H1 (cell line): ENCODE measurements at regions not wholly inside any gene's neighbourhood (a gene's known extent, or its start where the extent isn't known, plus 50 kb on each side); places are given as distances from the start of the nearest gene placed in this dataset.

Experiments
- CTCF ChIA-PET: fragments of 300-600 bp; sonication (Branson Sonifier 250); formaldehyde crosslinking; loops from one replicate; lab custom pipeline; 2021; ENCODE audit not compliant: partially characterized antibody; lab: Charles Lee
- POLR2A ChIA-PET: fragments of 300-600 bp; sonication (Branson Sonifier 250); formaldehyde crosslinking; loops from one replicate; lab custom pipeline; 2021; ENCODE audit warnings: inconsistent platforms; ENCODE audit not compliant: partially characterized antibody; lab: Charles Lee
- DNase-seq, 2 experiments: peaks; one replicate each; pipeline versions ENCODE4 v3.0.0 to v3.0.0-alpha.2; 2010 to 2022; ENCODE audit warnings: low spot score in 2 of 2, low read depth in 1 of 2, mixed read lengths in 1 of 2
- FAIRE-seq: peaks from 2 replicates; lab custom pipeline; 2011; peaks lifted over from hg19 to GRCh38; lab: Jason Lieb, UNC
- H2AFZ ChIP-seq: 2 replicates; pipeline ENCODE4 v1.8.1; 2012; ENCODE audit warnings: low read length, inconsistent platforms
- H2AK5ac ChIP-seq: 2 replicates; pipeline ENCODE4 v1.6.1; 2013; ENCODE audit warnings: low read depth, low read length
- H2BK120ac ChIP-seq: replicated peaks from 2 replicates; pipeline ENCODE3; 2013; ENCODE audit warnings: low read depth, low read length, inconsistent platforms
- H2BK12ac ChIP-seq: 2 replicates; pipeline ENCODE4 v1.6.1; 2013; ENCODE audit warnings: low read depth, low read length
- H2BK15ac ChIP-seq: 2 replicates; pipeline ENCODE4 v1.6.1; 2013; ENCODE audit warnings: low read length
- H2BK20ac ChIP-seq: 2 replicates; pipeline ENCODE4 v1.6.1; 2013; ENCODE audit warnings: low read length
- H2BK5ac ChIP-seq: 2 replicates; pipeline ENCODE4 v1.6.1; 2013; ENCODE audit warnings: low read depth, low read length
- H3K14ac ChIP-seq: 2 replicates; pipeline ENCODE4 v1.6.1; 2013; ENCODE audit warnings: inconsistent platforms; ENCODE audit not compliant: insufficient read length
- H3K18ac ChIP-seq: 2 replicates; pipeline ENCODE4 v1.6.1; 2013; ENCODE audit warnings: low read length; ENCODE audit errors: extremely low read depth
- H3K23ac ChIP-seq: 2 replicates; pipeline ENCODE4 v1.6.1; 2013; ENCODE audit warnings: inconsistent platforms; ENCODE audit not compliant: insufficient read length
- H3K23me2 ChIP-seq: 2 replicates; pipeline ENCODE4 v1.6.1; 2013; ENCODE audit warnings: low read depth, low read length
- H3K27ac ChIP-seq: 2 replicates; pipeline ENCODE4 v1.6.1; 2011; ENCODE audit warnings: low read depth, low read length, inconsistent platforms
- H3K27me3 ChIP-seq, 4 experiments: replicated peaks in 1 of 4; 1 replicate in 1 of 4; 2 replicates in 3 of 4; pipeline versions ENCODE4 v1.6.1 to v1.8.1; 2011 to 2013; ENCODE audit warnings: low read length in 3 of 4, mild to moderate bottlenecking in 3 of 4, inconsistent platforms in 2 of 4, mixed read lengths in 2 of 4, moderate library complexity in 1 of 4; ENCODE audit not compliant: control insufficient read depth in 3 of 4, insufficient read depth in 3 of 4; ENCODE audit errors: extremely low read depth in 1 of 4
- H3K36me3 ChIP-seq, 4 experiments: 2 replicates each; pipeline versions ENCODE4 v1.6.1 to v1.8.1; 2011 to 2013; ENCODE audit warnings: mild to moderate bottlenecking in 4 of 4, low read length in 3 of 4, moderate library complexity in 2 of 4, control low read depth in 1 of 4, inconsistent platforms in 1 of 4; ENCODE audit not compliant: insufficient read depth in 4 of 4, control insufficient read depth in 2 of 4
- H3K4ac ChIP-seq: replicated peaks from 2 replicates; pipeline ENCODE3; 2013; ENCODE audit warnings: low read length, low read depth, mixed read lengths, inconsistent platforms; ENCODE audit not compliant: insufficient read length
- H3K4me1 ChIP-seq, 4 experiments: replicated peaks in 1 of 4; 1 replicate in 1 of 4; 2 replicates in 3 of 4; pipeline versions ENCODE4 v1.6.1 to v1.8.1; 2011 to 2013; ENCODE audit warnings: low read length in 3 of 4, inconsistent platforms in 2 of 4, mixed read lengths in 1 of 4; ENCODE audit not compliant: insufficient read depth in 4 of 4, control insufficient read depth in 3 of 4
- H3K4me2 ChIP-seq, 2 experiments: 2 replicates each; pipeline versions ENCODE4 v1.6.1 to v1.8.1; 2011 to 2013; ENCODE audit warnings: low read depth in 2 of 2, low read length in 2 of 2, control low read depth in 1 of 2, inconsistent platforms in 1 of 2, mild to moderate bottlenecking in 1 of 2; ENCODE audit not compliant: insufficient read depth in 1 of 2
- H3K4me3 ChIP-seq, 4 experiments: fragments of 200-600, 300-600 bp in 1 of 4; sonication (generic), shearing (Covaris generic), sonication (Bioruptor Twin) in 1 of 4; 2 replicates each; pipeline versions ENCODE4 v1.5.1 to v1.8.1; 2011 to 2016; ENCODE audit warnings: low read length in 4 of 4, low read depth in 3 of 4, control low read depth in 2 of 4, inconsistent platforms in 2 of 4, mild to moderate bottlenecking in 2 of 4, mixed read lengths in 1 of 4, moderate library complexity in 1 of 4; ENCODE audit not compliant: insufficient read depth in 2 of 4; ENCODE audit errors: extremely low read depth in 1 of 4
- H3K56ac ChIP-seq: replicated peaks from 2 replicates; pipeline ENCODE3; 2013; ENCODE audit warnings: low read depth, mild to moderate bottlenecking, mixed read lengths, low read length, inconsistent platforms; ENCODE audit not compliant: insufficient read length
- H3K79me1 ChIP-seq: 2 replicates; pipeline ENCODE4 v1.6.1; 2013; ENCODE audit warnings: low read depth, low read length, control low read depth
- H3K79me2 ChIP-seq, 2 experiments: 2 replicates each; pipeline versions ENCODE4 v1.6.1 to v1.8.1; 2012 to 2013; ENCODE audit warnings: low read length in 2 of 2, mild to moderate bottlenecking in 2 of 2, inconsistent platforms in 1 of 2; ENCODE audit not compliant: insufficient read depth in 2 of 2, control insufficient read depth in 1 of 2
- H3K9ac ChIP-seq, 4 experiments: replicated peaks in 1 of 4; 1 replicate in 1 of 4; 2 replicates in 3 of 4; pipeline versions ENCODE4 v1.6.1 to v1.8.1; 2011 to 2013; ENCODE audit warnings: low read depth in 3 of 4, low read length in 3 of 4, control low read depth in 2 of 4, mild to moderate bottlenecking in 2 of 4, moderate library complexity in 2 of 4, inconsistent platforms in 1 of 4; ENCODE audit errors: extremely low read depth in 1 of 4
- H3K9me3 ChIP-seq, 2 experiments: 2 replicates each; pipeline versions ENCODE4 v1.6.1 to v1.8.1; 2012 to 2013; ENCODE audit warnings: mild to moderate bottlenecking in 2 of 2, moderate library complexity in 2 of 2, control low read depth in 1 of 2, inconsistent platforms in 1 of 2, low read depth in 1 of 2, low read length in 1 of 2, mixed read lengths in 1 of 2; ENCODE audit not compliant: insufficient read depth in 2 of 2
- H4K20me1 ChIP-seq, 2 experiments: replicated peaks in 1 of 2; 2 replicates each; pipeline versions ENCODE3 to v1.8.1; 2011 to 2013; ENCODE audit warnings: inconsistent platforms in 2 of 2, low read length in 2 of 2, mild to moderate bottlenecking in 1 of 2; ENCODE audit not compliant: insufficient read depth in 2 of 2, control insufficient read depth in 1 of 2
- H4K5ac ChIP-seq: 2 replicates; pipeline ENCODE4 v1.6.1; 2013; ENCODE audit warnings: low read length, low read depth, mixed read lengths, inconsistent platforms; ENCODE audit not compliant: insufficient read length
- H4K8ac ChIP-seq: 2 replicates; pipeline ENCODE4 v1.8.0; 2013; ENCODE audit warnings: mild to moderate bottlenecking, moderate library complexity, low read length, inconsistent platforms; ENCODE audit not compliant: insufficient read depth; ENCODE audit errors: extremely low read depth
- H4K91ac ChIP-seq: replicated peaks from 2 replicates; pipeline ENCODE3; 2013; ENCODE audit warnings: low read length, mixed read lengths, inconsistent platforms; ENCODE audit not compliant: insufficient read length
- CREB1 ChIP-seq: IDR thresholded peaks from 2 replicates; pipeline ENCODE4 v1.6.1; 2012; ENCODE audit warnings: inconsistent platforms
- EGR1 ChIP-seq: IDR thresholded peaks from 2 replicates; pipeline ENCODE4 v1.6.1; 2011; ENCODE audit warnings: low read depth, low read length, borderline replicate concordance
- EZH2 ChIP-seq: fragments of 200-600 bp; sonication (generic); IDR thresholded peaks from 2 replicates; pipeline ENCODE4 v1.7.1; 2012; ENCODE audit warnings: low read depth, mild to moderate bottlenecking, moderate library complexity, low read length, inconsistent platforms; ENCODE audit not compliant: severe bottlenecking
- MAFK ChIP-seq: IDR thresholded peaks from 2 replicates; pipeline ENCODE4 v1.6.1; 2012; ENCODE audit warnings: low read depth, mild to moderate bottlenecking, improper control_type of control experiment, low read length
- RFX5 ChIP-seq: IDR thresholded peaks from 2 replicates; pipeline ENCODE4 v1.6.1; 2011; ENCODE audit warnings: low read depth, low read length, improper control_type of control experiment, borderline replicate concordance
- RNF2 ChIP-seq: fragments of 200-900, 300-1000 bp; sonication (generic); IDR thresholded peaks from 2 replicates; pipeline ENCODE4 v1.7.1; 2016; ENCODE audit warnings: borderline replicate concordance, low read depth, mild to moderate bottlenecking, antibody characterized with exemption, low read length; ENCODE audit not compliant: poor library complexity, severe bottlenecking; ENCODE audit errors: missing control alignments
- SP2 ChIP-seq: IDR thresholded peaks from 2 replicates; pipeline ENCODE4 v1.6.1; 2012; ENCODE audit warnings: mild to moderate bottlenecking, low read length, inconsistent platforms
- SUZ12 ChIP-seq: fragments of 200-600 bp; sonication (generic); IDR thresholded peaks from 2 replicates; pipeline ENCODE4 v1.6.1; 2012; ENCODE audit warnings: mild to moderate bottlenecking, inconsistent platforms, low read length, moderate library complexity, mixed read lengths
- TAF1 ChIP-seq: IDR thresholded peaks from 2 replicates; pipeline ENCODE4 v1.6.1; 2011; ENCODE audit warnings: mild to moderate bottlenecking, low read depth, low read length
- WGBS, 2 experiments: shearing (Covaris generic) in 1 of 2; methylation state at CpG; one replicate each; pipeline versions ENCODE4 v1.1.6 to v1.1.7; 2013 to 2015; ENCODE audit warnings: low lambda C conversion rate in 2 of 2, mixed read lengths in 2 of 2, inconsistent platforms in 1 of 2, low coverage in 1 of 2, missing lambda C conversion rate in 1 of 2; ENCODE audit not compliant: insufficient replicate concordance in 2 of 2, insufficient coverage in 1 of 2, insufficient read length in 1 of 2; ENCODE audit errors: extremely low coverage in 1 of 2, missing lambda C conversion rate in 1 of 2; 5-methylcytosine and 5-hydroxymethylcytosine counted together
- TF ChIP-seq, protein P1 (sequence below): IDR thresholded peaks from 2 replicates; pipeline ENCODE4 v1.6.1; 2012; ENCODE audit warnings: low read length, inconsistent platforms
- TF ChIP-seq, protein P2 (sequence below): IDR thresholded peaks from 2 replicates; pipeline ENCODE4 v1.6.1; 2011; ENCODE audit warnings: low read depth, mild to moderate bottlenecking, low read length; ENCODE audit not compliant: insufficient read depth

DNA sequence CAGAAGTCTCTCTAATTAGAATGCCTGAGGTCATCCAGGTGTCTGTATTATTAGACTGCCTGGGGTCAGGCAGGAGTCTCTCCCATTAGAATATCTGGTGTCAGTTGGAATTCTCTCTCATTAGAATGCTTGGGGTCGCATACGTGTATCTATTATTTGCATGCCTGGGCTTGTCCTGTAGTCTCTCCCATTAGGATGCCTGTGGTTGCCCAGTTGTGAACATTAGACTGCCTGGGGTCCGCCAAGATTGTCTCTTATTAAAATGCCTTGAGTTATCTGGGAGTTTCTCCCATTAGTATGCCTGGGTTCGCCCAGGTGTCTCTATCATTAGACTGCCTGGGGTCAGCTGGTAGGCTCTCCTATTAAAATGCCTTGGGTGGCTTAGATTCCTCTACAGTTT is 1494.7 kb downstream of the UQCRFS1 start:
- H3K14ac ChIP-seq, result no peak overlapping the region
- no peaks in the 10 kb centered on the region for H3K27me3 ChIP-seq
- H4K8ac ChIP-seq, result no peak overlapping the region
- no peak overlapping the region for H2AFZ ChIP-seq
- H3K4me3 ChIP-seq, result no peak overlapping the region
- ChIA-PET POLR2A (no interaction called here), CTCF (no interaction called here)
- FAIRE-seq, result no peak
- no peak overlapping the region for H2BK12ac ChIP-seq
- H3K23me2 ChIP-seq, result no peaks in the 10 kb centered on the region
- H3K23ac ChIP-seq, result no peak overlapping the region
- H3K4me1 ChIP-seq, result no peaks in the 10 kb centered on the region
- no peak overlapping the region for H2BK5ac ChIP-seq
- H3K36me3 ChIP-seq, result no peaks in the 10 kb centered on the region
- no peak overlapping the region for H4K5ac ChIP-seq
- H3K4ac ChIP-seq, result no peak overlapping the region
- TF ChIP-seq SUZ12 (no peak), EZH2 (no peak), TAF1 (no peak), MAFK (no peak), CREB1 (no peak), RNF2 (no peak), SP2 (no peak), RFX5 (no peak), EGR1 (no peak)
- TF ChIP-seq, protein P1, sequence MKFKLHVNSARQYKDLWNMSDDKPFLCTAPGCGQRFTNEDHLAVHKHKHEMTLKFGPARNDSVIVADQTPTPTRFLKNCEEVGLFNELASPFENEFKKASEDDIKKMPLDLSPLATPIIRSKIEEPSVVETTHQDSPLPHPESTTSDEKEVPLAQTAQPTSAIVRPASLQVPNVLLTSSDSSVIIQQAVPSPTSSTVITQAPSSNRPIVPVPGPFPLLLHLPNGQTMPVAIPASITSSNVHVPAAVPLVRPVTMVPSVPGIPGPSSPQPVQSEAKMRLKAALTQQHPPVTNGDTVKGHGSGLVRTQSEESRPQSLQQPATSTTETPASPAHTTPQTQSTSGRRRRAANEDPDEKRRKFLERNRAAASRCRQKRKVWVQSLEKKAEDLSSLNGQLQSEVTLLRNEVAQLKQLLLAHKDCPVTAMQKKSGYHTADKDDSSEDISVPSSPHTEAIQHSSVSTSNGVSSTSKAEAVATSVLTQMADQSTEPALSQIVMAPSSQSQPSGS, result no peak
- TF ChIP-seq, protein P2, sequence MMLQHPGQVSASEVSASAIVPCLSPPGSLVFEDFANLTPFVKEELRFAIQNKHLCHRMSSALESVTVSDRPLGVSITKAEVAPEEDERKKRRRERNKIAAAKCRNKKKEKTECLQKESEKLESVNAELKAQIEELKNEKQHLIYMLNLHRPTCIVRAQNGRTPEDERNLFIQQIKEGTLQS, result no peak
- TF ChIP-seq, all 59 proteins: peak for 0
- no peak for DNase-seq
- Histone ChIP-seq H3K9ac (no peak overlapping the region), H4K91ac (no peak overlapping the region), H3K18ac (no peak overlapping the region), H2AK5ac (no peak overlapping the region), H3K27ac (no peak overlapping the region), H3K79me1 (no peaks in the 10 kb centered on the region), H3K9me3 (peaks cover 59 to 68% of the 10 kb centered on the region in 2 experiments), H3K4me2 (no peak overlapping the region), H2BK120ac (no peak overlapping the region), H2BK15ac (no peak overlapping the region), H3K56ac (no peak overlapping the region), H4K20me1 (no peaks in the 10 kb centered on the region), H3K79me2 (no peaks in the 10 kb centered on the region), H2BK20ac (no peak overlapping the region)
- WGBS, 2 experiments, result 82% methylated on average over 4 of the region's 4 CpGs; no CpG with 5 or more reads in 1 of the 2 experiments
